Stimulated activated CD4-positive, alpha-beta T cell treated with anti-CD3 and anti-CD28 coated beads, Interleukin-15, amount 100 ng/mL, for 1 hour (primary cell): ENCODE measurements at regions not wholly inside any gene's neighbourhood (a gene's known extent, or its start where the extent isn't known, plus 50 kb on each side); places are given as distances from the start of the nearest gene placed in this dataset.
"Not testable (repeated sequence)": the region's sequence is repeated elsewhere in the genome, so short reads cannot be mapped to it uniquely, and the experiment has no call there.

ENCODE experiments used
- DNase-seq, 2 donors: peaks; one replicate each; pipeline ENCODE4 v3.0.0-alpha.2; 2020; ENCODE audit warnings: low read depth in 1 of 2, low spot score in 1 of 2

GRCh38 chr4:156553659-156554058 lies 417.9 kb downstream of the PDGFC start:
- no peak for DNase-seq

GRCh38 chr4:156547891-156548290 lies 423.7 kb downstream of the PDGFC start:
- no peak for DNase-seq

GRCh38 chr4:156547439-156547838 lies 424.2 kb downstream of the PDGFC start:
- DNase-seq: no peak

GRCh38 chr4:156545003-156545785 lies 426.4 kb downstream of the PDGFC start:
- DNase-seq: no peak

GRCh38 chr4:156539376-156539775 lies 432.2 kb downstream of the PDGFC start:
- no peak for DNase-seq

- no peak for DNase-seq
Observed at GRCh38 chr4:156538651-156539257, 432.8 kb downstream of the PDGFC start.

GRCh38 chr4:156538210-156538609 lies 433.4 kb downstream of the PDGFC start:
- DNase-seq: no peak

GRCh38 chr4:156537286-156537685 lies 434.3 kb downstream of the PDGFC start:
- DNase-seq: no peak

GRCh38 chr4:156536661-156537060 lies 434.9 kb downstream of the PDGFC start:
- no peak for DNase-seq

- DNase-seq: no peak
Observed at GRCh38 chr4:156534205-156534604, 437.4 kb downstream of the PDGFC start.

GRCh38 chr4:156528216-156528615 lies 443.4 kb downstream of the PDGFC start:
- no peak for DNase-seq

- no peak for DNase-seq
Observed at GRCh38 chr4:156527237-156527993, 444.2 kb downstream of the PDGFC start.

- no peak for DNase-seq
Observed at GRCh38 chr4:156523991-156524390, 447.6 kb downstream of the PDGFC start.

- DNase-seq: no peak
Observed at GRCh38 chr4:156523492-156523891, 448.1 kb downstream of the PDGFC start.

GRCh38 chr4:156521631-156522030 lies 450.0 kb downstream of the PDGFC start:
- no peak for DNase-seq

GRCh38 chr4:156517956-156518355 lies 453.6 kb downstream of the PDGFC start:
- DNase-seq: no peak

GRCh38 chr4:156517546-156517945 lies 454.1 kb downstream of the PDGFC start:
- no peak for DNase-seq

- DNase-seq: no peak
Observed at GRCh38 chr4:156516698-156517097, 454.9 kb downstream of the PDGFC start.

GRCh38 chr4:156515295-156515694 lies 456.3 kb downstream of the PDGFC start:
- no peak for DNase-seq

- no peak for DNase-seq
Observed at GRCh38 chr4:156512622-156513021, 459.0 kb downstream of the PDGFC start.

- DNase-seq: not testable (repeated sequence)
Observed at GRCh38 chr4:156509921-156510320, 461.7 kb downstream of the PDGFC start.

- no peak for DNase-seq
Observed at GRCh38 chr4:156505341-156505955, 466.2 kb downstream of the PDGFC start.
